Loucy (cell line): ENCODE measurements at regions not wholly inside any gene's neighbourhood (a gene's known extent, or its start where the extent isn't known, plus 50 kb on each side); places are given as distances from the start of the nearest gene placed in this dataset.

Experiments used
- H2AFZ ChIP-seq: fragments of 200-600 bp; sonication (generic); 2 replicates; pipeline ENCODE4 v1.6.0; 2016; ENCODE audit warnings: antibody characterized with exemption, mild to moderate bottlenecking, low read length, moderate library complexity
- H3F3A ChIP-seq: fragments of 200-600 bp; 2 replicates; pipeline ENCODE4 v1.6.0; 2016; ENCODE audit warnings: antibody characterized with exemption, low read depth, mild to moderate bottlenecking
- H3K27me3 ChIP-seq: fragments of 200-600 bp; sonication (generic); 2 replicates; pipeline ENCODE4 v1.6.1; 2014; ENCODE audit warnings: low read length, mild to moderate bottlenecking; ENCODE audit not compliant: insufficient read depth, poor library complexity, severe bottlenecking
- H3K36me3 ChIP-seq: fragments of 200-600 bp; sonication (generic); 2 replicates; pipeline ENCODE4 v1.6.1; 2016; ENCODE audit warnings: low read length; ENCODE audit not compliant: insufficient read depth
- H3K4me1 ChIP-seq: fragments of 200-600 bp; sonication (generic); 2 replicates; pipeline ENCODE4 v1.5.1; 2014; ENCODE audit warnings: low read length, mild to moderate bottlenecking; ENCODE audit not compliant: insufficient read depth, poor library complexity, severe bottlenecking
- H3K4me2 ChIP-seq: fragments of 200-600 bp; sonication (generic); 2 replicates; pipeline ENCODE4 v1.6.0; 2014; ENCODE audit warnings: antibody characterized with exemption, low read length, low read depth, mild to moderate bottlenecking; ENCODE audit not compliant: poor library complexity, severe bottlenecking
- H3K4me3 ChIP-seq: fragments of 200-600 bp; sonication (generic); 2 replicates; pipeline ENCODE4 v1.5.1; 2014; ENCODE audit warnings: low read length, mild to moderate bottlenecking, mixed read lengths; ENCODE audit not compliant: poor library complexity, severe bottlenecking
- H3K79me2 ChIP-seq: fragments of 200-600 bp; sonication (generic); 2 replicates; pipeline ENCODE4 v1.6.1; 2014; ENCODE audit warnings: low read length; ENCODE audit not compliant: insufficient read depth
- H3K9ac ChIP-seq: fragments of 200-600 bp; sonication (generic); 2 replicates; pipeline ENCODE4 v1.6.0; 2014; ENCODE audit warnings: mild to moderate bottlenecking, low read depth, low read length, moderate library complexity; ENCODE audit not compliant: poor library complexity, severe bottlenecking
- H3K9me2 ChIP-seq: fragments of 200-600 bp; sonication (generic); replicated peaks from 2 replicates; pipeline ENCODE4 v1.6.1; 2016; ENCODE audit warnings: low read depth, low read length, mixed read lengths
- H3K9me3 ChIP-seq: fragments of 200-600 bp; sonication (generic); 2 replicates; pipeline ENCODE4 v1.6.1; 2014; ENCODE audit warnings: mild to moderate bottlenecking, antibody characterized with exemption, low read length, low read depth; ENCODE audit not compliant: insufficient read depth
- H4K20me1 ChIP-seq: fragments of 200-600 bp; sonication (generic); 2 replicates; pipeline ENCODE4 v1.6.0; 2014; ENCODE audit warnings: antibody characterized with exemption, low read length, mild to moderate bottlenecking; ENCODE audit not compliant: insufficient read depth, poor library complexity, severe bottlenecking
- CTCF ChIP-seq: fragments of 200-600 bp; sonication (generic); conservative IDR thresholded peaks from 2 replicates; pipeline ENCODE4 v1.5.1; 2014; ENCODE audit warnings: mild to moderate bottlenecking, antibody characterized with exemption, low read length
- EZH2phosphoT487 ChIP-seq: fragments of 200-600 bp; IDR thresholded peaks from 2 replicates; pipeline ENCODE4 v1.6.1; 2018; ENCODE audit warnings: antibody characterized with exemption, mild to moderate bottlenecking, moderate library complexity, borderline replicate concordance

- TF ChIP-seq CTCF (no peak), EZH2phosphoT487 (no peak)
- Histone ChIP-seq H3K79me2 (no peaks in the 10 kb centered on the region), H3K9me2 (no peaks in the 10 kb centered on the region), H3K4me1 (peaks cover 5% of the 10 kb centered on the region), H2AFZ (no peak overlapping the region), H4K20me1 (no peaks in the 10 kb centered on the region), H3K9ac (no peak overlapping the region), H3K27me3 (no peaks in the 10 kb centered on the region), H3K4me2 (no peak overlapping the region), H3K9me3 (no peaks in the 10 kb centered on the region), H3K36me3 (no peaks in the 10 kb centered on the region), H3K4me3 (no peak overlapping the region), H3F3A (no peaks in the 10 kb centered on the region)
Observed at GRCh38 chr10:128915630-128916029, 551.4 kb upstream of the MGMT start.

GRCh38 chr10:128916383-128916782 is 550.7 kb upstream of the MGMT start:
- TF ChIP-seq EZH2phosphoT487 (no peak), CTCF (no peak)
- Histone ChIP-seq H3K36me3 (no peaks in the 10 kb centered on the region), H3K4me3 (no peak overlapping the region), H3K4me1 (peaks cover 11% of the 10 kb centered on the region), H3K9ac (no peak overlapping the region), H3K79me2 (no peaks in the 10 kb centered on the region), H3K27me3 (no peaks in the 10 kb centered on the region), H4K20me1 (no peaks in the 10 kb centered on the region), H3K4me2 (no peak overlapping the region), H3K9me3 (no peaks in the 10 kb centered on the region), H3K9me2 (no peaks in the 10 kb centered on the region), H3F3A (no peaks in the 10 kb centered on the region), H2AFZ (no peak overlapping the region)

- H3F3A ChIP-seq: no peaks in the 10 kb centered on the region
- H3K27me3 ChIP-seq: no peaks in the 10 kb centered on the region
- no peaks in the 10 kb centered on the region for H3K9me3 ChIP-seq
- no peaks in the 10 kb centered on the region for H4K20me1 ChIP-seq
- no peaks in the 10 kb centered on the region for H3K79me2 ChIP-seq
- H3K4me1 ChIP-seq: peaks cover 15% of the 10 kb centered on the region
- peak overlapping the region; percentile 31 for H3K4me2 ChIP-seq
- no peak overlapping the region for H2AFZ ChIP-seq
- no peak for TF ChIP-seq EZH2phosphoT487
- H3K9ac ChIP-seq: no peak overlapping the region
- H3K9me2 ChIP-seq: no peaks in the 10 kb centered on the region
- no peaks in the 10 kb centered on the region for H3K36me3 ChIP-seq
- H3K4me3 ChIP-seq: no peak overlapping the region
Observed at GRCh38 chr10:128921389-128922022, 545.5 kb upstream of the MGMT start.

GRCh38 chr10:128922172-128922571 is 544.9 kb upstream of the MGMT start:
- Histone ChIP-seq H3K4me3 (no peak overlapping the region), H3K79me2 (no peaks in the 10 kb centered on the region), H3K9me2 (no peaks in the 10 kb centered on the region), H3K36me3 (no peaks in the 10 kb centered on the region), H3K4me1 (peaks cover 15% of the 10 kb centered on the region), H4K20me1 (no peaks in the 10 kb centered on the region), H3K27me3 (no peaks in the 10 kb centered on the region), H3K9me3 (no peaks in the 10 kb centered on the region), H3F3A (no peaks in the 10 kb centered on the region), H2AFZ (no peak overlapping the region), H3K4me2 (peak overlapping the region; percentile 31), H3K9ac (no peak overlapping the region)
- TF ChIP-seq CTCF: no peak
- TF ChIP-seq EZH2phosphoT487: no peak
